ENCODE measurements at regions not wholly inside any gene's neighbourhood (a gene's known extent, or its start where the extent isn't known, plus 50 kb on each side); places are given as distances from the start of the nearest gene placed in this dataset.

DNA sequence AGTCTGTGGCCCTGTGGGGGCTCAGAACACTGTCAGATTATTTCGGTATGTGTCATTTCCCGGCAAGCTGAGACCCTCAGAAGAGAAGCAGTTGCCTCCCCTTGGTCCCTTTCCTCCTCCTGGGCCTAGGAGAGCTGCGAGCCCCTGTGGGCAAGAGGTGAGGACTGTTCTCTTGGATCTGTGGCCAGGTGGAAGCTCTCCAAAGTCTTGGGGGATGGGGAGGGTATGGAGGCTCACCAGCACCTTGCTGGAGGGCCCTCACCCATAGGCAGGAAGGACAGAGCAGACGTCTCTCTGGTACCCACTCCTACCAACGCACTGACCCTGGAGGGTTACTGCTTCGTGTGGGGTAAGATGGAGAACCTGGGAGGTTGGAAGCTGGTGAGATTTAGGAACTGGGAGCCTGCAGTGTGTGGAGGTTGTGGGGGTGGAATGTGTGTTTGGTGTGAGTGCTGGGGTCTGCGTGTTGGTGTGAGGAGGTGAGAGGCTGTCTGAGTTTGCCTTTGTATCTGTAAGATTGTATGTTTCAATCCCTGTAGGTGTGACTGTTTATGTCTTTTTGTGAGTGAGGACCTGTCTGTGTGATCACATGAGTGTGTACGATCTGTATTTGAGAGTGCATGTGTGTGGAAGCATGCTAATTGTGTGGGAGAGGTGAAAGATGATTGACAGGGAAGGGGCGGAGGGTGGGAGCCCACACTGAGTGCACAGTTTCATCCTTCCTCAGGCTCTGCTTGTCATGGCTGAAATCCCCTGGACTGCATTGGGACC is 52.4 kb upstream of the PSD2 start:
- no peak for ATAC-seq
- Histone ChIP-seq H3K27ac (no peak overlapping the region), H3K36me3 (no peaks in the 10 kb centered on the region), H3K27me3 (no peaks in the 10 kb centered on the region), H3K4me1 (peaks cover 0 to 19% (median 8%) of the 10 kb centered on the region in 4 donors), H3K4me3 (no peak overlapping the region), H3K9me3 (no peaks in the 10 kb centered on the region)
- WGBS (ENCODE audit: insufficient coverage, low coverage, low lambda C conversion rate, missing lambda C conversion rate) = 79% methylated on average over 2 of the region's 9 CpGs
- no peak for DNase-seq
- TF ChIP-seq POLR2A (IDR thresholded peaks at IDR 0.05) = no peak
- TF ChIP-seq, protein P1, sequence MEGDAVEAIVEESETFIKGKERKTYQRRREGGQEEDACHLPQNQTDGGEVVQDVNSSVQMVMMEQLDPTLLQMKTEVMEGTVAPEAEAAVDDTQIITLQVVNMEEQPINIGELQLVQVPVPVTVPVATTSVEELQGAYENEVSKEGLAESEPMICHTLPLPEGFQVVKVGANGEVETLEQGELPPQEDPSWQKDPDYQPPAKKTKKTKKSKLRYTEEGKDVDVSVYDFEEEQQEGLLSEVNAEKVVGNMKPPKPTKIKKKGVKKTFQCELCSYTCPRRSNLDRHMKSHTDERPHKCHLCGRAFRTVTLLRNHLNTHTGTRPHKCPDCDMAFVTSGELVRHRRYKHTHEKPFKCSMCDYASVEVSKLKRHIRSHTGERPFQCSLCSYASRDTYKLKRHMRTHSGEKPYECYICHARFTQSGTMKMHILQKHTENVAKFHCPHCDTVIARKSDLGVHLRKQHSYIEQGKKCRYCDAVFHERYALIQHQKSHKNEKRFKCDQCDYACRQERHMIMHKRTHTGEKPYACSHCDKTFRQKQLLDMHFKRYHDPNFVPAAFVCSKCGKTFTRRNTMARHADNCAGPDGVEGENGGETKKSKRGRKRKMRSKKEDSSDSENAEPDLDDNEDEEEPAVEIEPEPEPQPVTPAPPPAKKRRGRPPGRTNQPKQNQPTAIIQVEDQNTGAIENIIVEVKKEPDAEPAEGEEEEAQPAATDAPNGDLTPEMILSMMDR (IDR thresholded peaks at IDR 0.05) = no peak
- intact Hi-C loops (cut with DNase I) = no loop called here

- WGBS (ENCODE audit: insufficient coverage, low coverage, low lambda C conversion rate, missing lambda C conversion rate) = no CpG with 5 or more reads among the region's 2 CpGs
These were observed 51.8 kb upstream of the PSD2 start for GRCh38 chr5:139743804-139744203.

GRCh38 chr5:139744471-139745131 is 51.0 kb upstream of the PSD2 start:
- WGBS (ENCODE audit: insufficient coverage, low coverage, low lambda C conversion rate, missing lambda C conversion rate) = 82% methylated on average over 3 of the region's 12 CpGs
- no peak for TF ChIP-seq POLR2A (IDR thresholded peaks at IDR 0.05)
- TF ChIP-seq, protein P1 (IDR thresholded peaks at IDR 0.05) = no peak
- intact Hi-C loops (cut with DNase I) = no loop called here
- H3K4me3 ChIP-seq = no peak overlapping the region
- no peaks in the 10 kb centered on the region for H3K9me3 ChIP-seq
- ATAC-seq (no peak), DNase-seq (no peak)
- no peaks in the 10 kb centered on the region for H3K36me3 ChIP-seq
- no peaks in the 10 kb centered on the region for H3K27me3 ChIP-seq
- no peak overlapping the region for H3K27ac ChIP-seq
- peaks cover 0 to 19% (median 8%) of the 10 kb centered on the region in 4 donors for H3K4me1 ChIP-seq

More at GRCh38 chr5:139743804-139744203, 51.8 kb upstream of the PSD2 start:
- Histone ChIP-seq H3K27me3 (no peaks in the 10 kb centered on the region), H3K27ac (no peak overlapping the region), H3K9me3 (no peaks in the 10 kb centered on the region), H3K36me3 (no peaks in the 10 kb centered on the region), H3K4me3 (no peak overlapping the region), H3K4me1 (peaks cover 0 to 19% (median 8%) of the 10 kb centered on the region in 4 donors)
- TF ChIP-seq POLR2A (IDR thresholded peaks at IDR 0.05) = no peak
- TF ChIP-seq, protein P1 (IDR thresholded peaks at IDR 0.05) = no peak
- DNase-seq (no peak), ATAC-seq (no peak)
- intact Hi-C loops (cut with DNase I) = no loop called here

DNA sequence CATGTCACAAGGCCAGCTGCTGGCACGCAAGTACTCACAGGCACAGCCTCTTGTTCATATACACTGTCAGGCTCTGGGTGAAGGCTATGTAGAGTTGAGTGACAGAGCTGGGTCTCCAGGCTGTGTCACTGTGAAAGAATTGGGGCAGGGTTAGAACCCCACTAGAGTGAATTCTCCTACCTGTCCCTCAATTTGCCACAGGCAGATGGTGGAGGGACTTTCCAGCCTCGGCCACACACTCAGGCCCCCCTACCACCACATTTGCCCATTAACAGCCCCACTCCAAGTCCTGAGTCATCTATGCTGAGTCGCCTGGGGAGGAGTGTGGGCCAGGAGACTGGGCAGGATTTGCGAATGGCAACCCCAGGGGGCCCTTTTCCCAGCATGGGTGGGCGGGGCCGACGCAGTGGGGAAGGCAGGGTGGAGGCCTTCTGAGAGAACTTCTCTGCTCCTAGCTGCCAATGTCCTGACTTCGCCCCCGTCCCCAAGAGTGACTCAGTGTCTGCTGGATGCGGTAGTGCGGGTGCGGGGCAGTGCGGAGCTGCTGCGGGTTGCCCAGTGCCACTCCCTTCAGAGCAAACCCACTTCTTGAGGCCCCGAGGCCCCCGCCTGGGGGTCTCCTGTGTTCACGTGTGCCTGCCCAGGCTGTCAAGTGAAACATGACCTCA is 50.3 kb upstream of the PSD2 start:
- no peaks in the 10 kb centered on the region for H3K9me3 ChIP-seq
- DNase-seq (no peak), ATAC-seq (no peak)
- intact Hi-C loops (cut with DNase I) = no loop called here
- peaks cover 0 to 19% (median 8%) of the 10 kb centered on the region in 4 donors for H3K4me1 ChIP-seq
- TF ChIP-seq POLR2A (IDR thresholded peaks at IDR 0.05) = no peak
- TF ChIP-seq, protein P1 (IDR thresholded peaks at IDR 0.05) = no peak
- WGBS (ENCODE audit: insufficient coverage, low coverage, low lambda C conversion rate, missing lambda C conversion rate) = 10% methylated on average over 2 of the region's 17 CpGs
- H3K27ac ChIP-seq = no peak overlapping the region
- H3K27me3 ChIP-seq = no peaks in the 10 kb centered on the region
- H3K4me3 ChIP-seq = no peak overlapping the region
- H3K36me3 ChIP-seq = no peaks in the 10 kb centered on the region

All from right lobe of liver (tissue), 6 donors.